GM12878 (cell line): ENCODE measurements at regions not wholly inside any gene's neighbourhood (a gene's known extent, or its start where the extent isn't known, plus 50 kb on each side); places are given as distances from the start of the nearest gene placed in this dataset.

Source experiments
- ATAC-seq: fragments of 200-7000 bp; cut with Tn5 transposase; 3 replicates; pipeline ENCODE4 v1.9.1; 2020; ENCODE audit warnings: mild to moderate bottlenecking, moderate library complexity
- BruUV-seq: library from RNA; stranded (reverse); fragments of 400-500 nt; replicated peaks from 2 replicates; lab custom pipeline; 2021; lab: Mats Ljungman, UMichigan
- CTCF ChIA-PET: fragments of 300-600 bp; sonication (Branson Sonifier 250); formaldehyde crosslinking; extraction: SDS; loops from one replicate; lab custom pipeline; 2021; ENCODE audit warnings: inconsistent platforms; lab: Yijun Ruan, JAX
- POLR2A ChIA-PET: fragments of 350-600 bp; formaldehyde crosslinking; extraction: SDS; loops from one replicate; lab custom pipeline; 2021; ENCODE audit warnings: inconsistent platforms; lab: Charles Lee
- RAD21 ChIA-PET: fragments of 300-600 bp; sonication (Branson Sonifier 250); formaldehyde crosslinking; loops from one replicate; lab custom pipeline; 2023; ENCODE audit warnings: antibody characterized with exemption; ENCODE audit not compliant: unreplicated experiment; lab: Charles Lee
- SMC1A ChIA-PET: fragments of 300-600 bp; sonication (Branson Sonifier 250); formaldehyde crosslinking; loops from one replicate; lab custom pipeline; 2023; ENCODE audit not compliant: unreplicated experiment, uncharacterized antibody; lab: Charles Lee
- DNase-seq: peaks from one replicate; pipeline ENCODE4 v3.0.0-alpha.2; 2011; ENCODE audit warnings: low read depth, low spot score
- FAIRE-seq: peaks from 3 replicates; lab custom pipeline; 2011; peaks lifted over from hg19 to GRCh38; lab: Jason Lieb, UNC
- H2AFZ ChIP-seq: 2 replicates; pipeline ENCODE4 v1.6.0; 2011; ENCODE audit warnings: low read depth, low read length, control low read depth; ENCODE audit not compliant: control insufficient read depth
- H3K27ac ChIP-seq: 2 replicates; pipeline ENCODE4 v1.5.1; 2011; ENCODE audit warnings: control low read depth; ENCODE audit not compliant: control insufficient read depth, insufficient read depth
- H3K27me3 ChIP-seq, 2 experiments: replicated peaks in 1 of 2; 2 replicates each; pipeline versions ENCODE4 v1.6.0 to v1.6.1; 2011; ENCODE audit warnings: low read length in 1 of 2; ENCODE audit not compliant: control insufficient read depth in 2 of 2, insufficient read depth in 2 of 2
- H3K36me3 ChIP-seq, 2 experiments: 2 replicates each; pipeline ENCODE4 v1.5.1; 2011; ENCODE audit warnings: low read length in 1 of 2; ENCODE audit not compliant: control insufficient read depth in 2 of 2, insufficient read depth in 2 of 2
- H3K4me1 ChIP-seq: 2 replicates; pipeline ENCODE4 v1.6.1; 2011; ENCODE audit warnings: mild to moderate bottlenecking, low read length, moderate library complexity, mixed read lengths; ENCODE audit not compliant: control insufficient read depth, insufficient read depth
- H3K4me2 ChIP-seq: 2 replicates; pipeline ENCODE4 v1.6.0; 2011; ENCODE audit warnings: control low read depth; ENCODE audit not compliant: control insufficient read depth, insufficient read depth
- H3K4me3 ChIP-seq: fragments of 200-600 bp; sonication (generic); 2 replicates; pipeline ENCODE4 v1.5.1; 2016
- H3K79me2 ChIP-seq: 2 replicates; pipeline ENCODE4 v1.6.0; 2011; ENCODE audit warnings: low read length; ENCODE audit not compliant: control insufficient read depth, insufficient read depth
- H3K9ac ChIP-seq: 2 replicates; pipeline ENCODE4 v1.8.0; 2011; ENCODE audit warnings: low read length, control low read depth, mixed read lengths; ENCODE audit not compliant: control insufficient read depth, insufficient read depth
- H3K9me3 ChIP-seq: replicated peaks from 3 replicates; pipeline ENCODE4 v1.5.1; 2011; ENCODE audit warnings: mild to moderate bottlenecking, low read length; ENCODE audit not compliant: control insufficient read depth, insufficient read depth
- H4K20me1 ChIP-seq: 2 replicates; pipeline ENCODE4 v1.6.0; 2011; ENCODE audit not compliant: control insufficient read depth, insufficient read depth
- ASH2L ChIP-seq: fragments of 300-600, 200-600 bp; sonication (generic); IDR thresholded peaks from 2 replicates; pipeline ENCODE4 v1.6.1; 2017; ENCODE audit warnings: low read depth, mild to moderate bottlenecking, borderline replicate concordance
- DPF2 ChIP-seq: fragments of 450-650 bp; IDR thresholded peaks from 2 replicates; pipeline ENCODE4 v1.6.1; 2017; ENCODE audit warnings: mild to moderate bottlenecking
- ETV6 ChIP-seq, 2 experiments: fragments of 450-650 bp in 1 of 2; IDR thresholded peaks in 1 of 2; conservative IDR thresholded peaks in 1 of 2; 2 replicates each; pipeline ENCODE4 v1.6.1; 2014; ENCODE audit warnings: antibody characterized with exemption in 1 of 2, borderline replicate concordance in 1 of 2, low read depth in 1 of 2, mild to moderate bottlenecking in 1 of 2, moderate library complexity in 1 of 2
- POU2F2 ChIP-seq: IDR thresholded peaks from 3 replicates; pipeline ENCODE4 v1.6.1; 2011; ENCODE audit warnings: low read depth, mild to moderate bottlenecking, low read length, borderline replicate concordance
- RUNX3 ChIP-seq: IDR thresholded peaks from 2 replicates; pipeline ENCODE4 v1.6.1; 2012; ENCODE audit warnings: low read length, inconsistent platforms
- SP1 ChIP-seq: IDR thresholded peaks from one replicate; pipeline ENCODE4 v1.6.1; 2011; ENCODE audit warnings: low read depth, low read length
- TCF12 ChIP-seq: IDR thresholded peaks from 2 replicates; pipeline ENCODE4 v1.6.1; 2011; ENCODE audit warnings: low read depth, mild to moderate bottlenecking, low read length
- WGBS: methylation state at CpG from one replicate; pipeline ENCODE4 v1.1.6; 2016; ENCODE audit warnings: low lambda C conversion rate; ENCODE audit not compliant: insufficient replicate concordance, insufficient coverage; ENCODE audit errors: missing lambda C conversion rate; 5-methylcytosine and 5-hydroxymethylcytosine counted together
- in situ Hi-C: fragments of 300-500 bp; cut with MboI; formaldehyde crosslinking; loops from 9 replicates; pipeline ENCODE4 v1.14.3; 2018; ENCODE audit warnings: mixed read lengths
- intact Hi-C: fragments of 100-400 bp; cut with micrococcal nuclease; formaldehyde crosslinking; loops from one replicate; pipeline ENCODE4 v1.14.2; 2022; ENCODE audit not compliant: unreplicated experiment
- TF ChIP-seq, protein P1 (sequence below): IDR thresholded peaks from 2 replicates; pipeline ENCODE4 v1.6.1; 2012; ENCODE audit warnings: improper control_type of control experiment, low read depth, low read length; ENCODE audit not compliant: insufficient replicate concordance
- TF ChIP-seq, protein P2 (sequence below): IDR thresholded peaks from 2 replicates; pipeline ENCODE4 v1.6.1; 2011; ENCODE audit warnings: low read depth, low read length, improper control_type of control experiment, borderline replicate concordance
- TF ChIP-seq, protein P3 (sequence below): fragments of 450-650 bp; IDR thresholded peaks from 2 replicates; pipeline ENCODE4 v1.6.1; 2017; ENCODE audit warnings: low read depth, mild to moderate bottlenecking, moderate library complexity
- TF ChIP-seq, protein P4 (sequence below): fragments of 450-650 bp; formaldehyde crosslinking; IDR thresholded peaks from 2 replicates; pipeline ENCODE4 v1.4.0; 2022; ENCODE audit warnings: mild to moderate bottlenecking, moderate library complexity

DNA sequence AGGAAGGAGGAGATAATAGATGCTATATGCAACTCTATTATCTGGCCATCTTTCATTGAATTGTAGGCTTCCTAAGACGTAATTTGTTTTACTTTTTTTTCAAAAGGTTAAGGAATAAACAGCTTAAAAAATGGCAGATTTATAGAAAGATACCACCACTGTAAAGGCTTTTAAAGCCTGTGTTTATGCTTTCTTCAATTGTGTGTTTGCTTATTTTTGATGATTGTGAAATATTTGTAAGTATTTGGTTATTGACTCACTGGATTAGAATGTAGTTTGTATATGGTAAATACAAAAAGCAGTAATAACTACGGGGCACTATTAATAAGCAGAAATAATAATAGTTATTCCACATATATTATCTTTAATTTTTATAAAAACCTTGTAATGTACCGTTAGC lies 437.9 kb downstream of the KLF5 start:
- TF ChIP-seq, protein P1, sequence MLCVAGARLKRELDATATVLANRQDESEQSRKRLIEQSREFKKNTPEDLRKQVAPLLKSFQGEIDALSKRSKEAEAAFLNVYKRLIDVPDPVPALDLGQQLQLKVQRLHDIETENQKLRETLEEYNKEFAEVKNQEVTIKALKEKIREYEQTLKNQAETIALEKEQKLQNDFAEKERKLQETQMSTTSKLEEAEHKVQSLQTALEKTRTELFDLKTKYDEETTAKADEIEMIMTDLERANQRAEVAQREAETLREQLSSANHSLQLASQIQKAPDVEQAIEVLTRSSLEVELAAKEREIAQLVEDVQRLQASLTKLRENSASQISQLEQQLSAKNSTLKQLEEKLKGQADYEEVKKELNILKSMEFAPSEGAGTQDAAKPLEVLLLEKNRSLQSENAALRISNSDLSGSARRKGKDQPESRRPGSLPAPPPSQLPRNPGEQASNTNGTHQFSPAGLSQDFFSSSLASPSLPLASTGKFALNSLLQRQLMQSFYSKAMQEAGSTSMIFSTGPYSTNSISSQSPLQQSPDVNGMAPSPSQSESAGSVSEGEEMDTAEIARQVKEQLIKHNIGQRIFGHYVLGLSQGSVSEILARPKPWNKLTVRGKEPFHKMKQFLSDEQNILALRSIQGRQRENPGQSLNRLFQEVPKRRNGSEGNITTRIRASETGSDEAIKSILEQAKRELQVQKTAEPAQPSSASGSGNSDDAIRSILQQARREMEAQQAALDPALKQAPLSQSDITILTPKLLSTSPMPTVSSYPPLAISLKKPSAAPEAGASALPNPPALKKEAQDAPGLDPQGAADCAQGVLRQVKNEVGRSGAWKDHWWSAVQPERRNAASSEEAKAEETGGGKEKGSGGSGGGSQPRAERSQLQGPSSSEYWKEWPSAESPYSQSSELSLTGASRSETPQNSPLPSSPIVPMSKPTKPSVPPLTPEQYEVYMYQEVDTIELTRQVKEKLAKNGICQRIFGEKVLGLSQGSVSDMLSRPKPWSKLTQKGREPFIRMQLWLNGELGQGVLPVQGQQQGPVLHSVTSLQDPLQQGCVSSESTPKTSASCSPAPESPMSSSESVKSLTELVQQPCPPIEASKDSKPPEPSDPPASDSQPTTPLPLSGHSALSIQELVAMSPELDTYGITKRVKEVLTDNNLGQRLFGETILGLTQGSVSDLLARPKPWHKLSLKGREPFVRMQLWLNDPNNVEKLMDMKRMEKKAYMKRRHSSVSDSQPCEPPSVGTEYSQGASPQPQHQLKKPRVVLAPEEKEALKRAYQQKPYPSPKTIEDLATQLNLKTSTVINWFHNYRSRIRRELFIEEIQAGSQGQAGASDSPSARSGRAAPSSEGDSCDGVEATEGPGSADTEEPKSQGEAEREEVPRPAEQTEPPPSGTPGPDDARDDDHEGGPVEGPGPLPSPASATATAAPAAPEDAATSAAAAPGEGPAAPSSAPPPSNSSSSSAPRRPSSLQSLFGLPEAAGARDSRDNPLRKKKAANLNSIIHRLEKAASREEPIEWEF = no peak
- no peak for TF ChIP-seq ASH2L
- TF ChIP-seq TCF12 = no peak
- TF ChIP-seq SP1 = no peak
- TF ChIP-seq DPF2 = no peak
- TF ChIP-seq, protein P2, sequence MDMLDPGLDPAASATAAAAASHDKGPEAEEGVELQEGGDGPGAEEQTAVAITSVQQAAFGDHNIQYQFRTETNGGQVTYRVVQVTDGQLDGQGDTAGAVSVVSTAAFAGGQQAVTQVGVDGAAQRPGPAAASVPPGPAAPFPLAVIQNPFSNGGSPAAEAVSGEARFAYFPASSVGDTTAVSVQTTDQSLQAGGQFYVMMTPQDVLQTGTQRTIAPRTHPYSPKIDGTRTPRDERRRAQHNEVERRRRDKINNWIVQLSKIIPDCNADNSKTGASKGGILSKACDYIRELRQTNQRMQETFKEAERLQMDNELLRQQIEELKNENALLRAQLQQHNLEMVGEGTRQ = no peak
- TF ChIP-seq RUNX3 = no peak
- TF ChIP-seq, protein P3, sequence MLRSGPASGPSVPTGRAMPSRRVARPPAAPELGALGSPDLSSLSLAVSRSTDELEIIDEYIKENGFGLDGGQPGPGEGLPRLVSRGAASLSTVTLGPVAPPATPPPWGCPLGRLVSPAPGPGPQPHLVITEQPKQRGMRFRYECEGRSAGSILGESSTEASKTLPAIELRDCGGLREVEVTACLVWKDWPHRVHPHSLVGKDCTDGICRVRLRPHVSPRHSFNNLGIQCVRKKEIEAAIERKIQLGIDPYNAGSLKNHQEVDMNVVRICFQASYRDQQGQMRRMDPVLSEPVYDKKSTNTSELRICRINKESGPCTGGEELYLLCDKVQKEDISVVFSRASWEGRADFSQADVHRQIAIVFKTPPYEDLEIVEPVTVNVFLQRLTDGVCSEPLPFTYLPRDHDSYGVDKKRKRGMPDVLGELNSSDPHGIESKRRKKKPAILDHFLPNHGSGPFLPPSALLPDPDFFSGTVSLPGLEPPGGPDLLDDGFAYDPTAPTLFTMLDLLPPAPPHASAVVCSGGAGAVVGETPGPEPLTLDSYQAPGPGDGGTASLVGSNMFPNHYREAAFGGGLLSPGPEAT = no peak
- TF ChIP-seq ETV6 (conservative IDR thresholded peaks at IDR 0.05 in 1 of 2, IDR thresholded peaks at IDR 0.05 in 1 of 2; ENCODE audit: borderline replicate concordance in 1 of 2, low read depth in 1 of 2) = no peak
- TF ChIP-seq POU2F2 = no peak
- TF ChIP-seq, protein P4, sequence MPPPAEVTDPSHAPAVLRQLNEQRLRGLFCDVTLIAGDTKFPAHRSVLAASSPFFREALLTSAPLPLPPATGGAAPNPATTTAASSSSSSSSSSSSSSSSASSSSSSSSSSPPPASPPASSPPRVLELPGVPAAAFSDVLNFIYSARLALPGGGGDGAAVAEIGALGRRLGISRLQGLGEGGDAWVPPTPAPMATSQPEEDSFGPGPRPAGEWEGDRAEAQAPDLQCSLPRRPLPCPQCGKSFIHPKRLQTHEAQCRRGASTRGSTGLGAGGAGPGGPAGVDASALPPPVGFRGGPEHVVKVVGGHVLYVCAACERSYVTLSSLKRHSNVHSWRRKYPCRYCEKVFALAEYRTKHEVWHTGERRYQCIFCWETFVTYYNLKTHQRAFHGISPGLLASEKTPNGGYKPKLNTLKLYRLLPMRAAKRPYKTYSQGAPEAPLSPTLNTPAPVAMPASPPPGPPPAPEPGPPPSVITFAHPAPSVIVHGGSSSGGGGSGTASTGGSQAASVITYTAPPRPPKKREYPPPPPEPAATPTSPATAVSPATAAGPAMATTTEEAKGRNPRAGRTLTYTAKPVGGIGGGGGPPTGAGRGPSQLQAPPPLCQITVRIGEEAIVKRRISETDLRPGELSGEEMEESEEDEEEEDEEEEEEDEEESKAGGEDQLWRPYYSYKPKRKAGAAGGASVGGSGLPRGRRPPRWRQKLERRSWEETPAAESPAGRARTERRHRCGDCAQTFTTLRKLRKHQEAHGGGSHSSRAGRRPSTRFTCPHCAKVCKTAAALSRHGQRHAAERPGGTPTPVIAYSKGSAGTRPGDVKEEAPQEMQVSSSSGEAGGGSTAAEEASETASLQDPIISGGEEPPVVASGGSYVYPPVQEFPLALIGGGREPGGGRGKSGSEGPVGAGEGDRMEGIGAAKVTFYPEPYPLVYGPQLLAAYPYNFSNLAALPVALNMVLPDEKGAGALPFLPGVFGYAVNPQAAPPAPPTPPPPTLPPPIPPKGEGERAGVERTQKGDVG (CRISPR knock-in tag) = no peak
- Histone ChIP-seq H3K4me3 (no peak overlapping the region), H4K20me1 (no peaks in the 10 kb centered on the region), H3K36me3 (no peaks in the 10 kb centered on the region), H3K9ac (no peak overlapping the region), H3K27me3 (no peaks in the 10 kb centered on the region), H3K4me1 (no peaks in the 10 kb centered on the region), H3K4me2 (no peak overlapping the region), H2AFZ (no peak overlapping the region), H3K9me3 (no peaks in the 10 kb centered on the region), H3K79me2 (no peaks in the 10 kb centered on the region), H3K27ac (no peak overlapping the region)
- intact Hi-C loops = no loop called here
- ChIA-PET RAD21 (no interaction called here), SMC1A (no interaction called here), CTCF (no interaction called here), POLR2A (no interaction called here)
- FAIRE-seq = no peak
- ATAC-seq = no peak
- in situ Hi-C loops = no loop called here
- DNase-seq = no peak
- no TSS peak for BruUV-seq
- WGBS = 10% methylated on average over 3 of the region's 3 CpGs
